Mesodermal cell (in vitro differentiated cells): ENCODE measurements at regions not wholly inside any gene's neighbourhood (a gene's known extent, or its start where the extent isn't known, plus 50 kb on each side); places are given as distances from the start of the nearest gene placed in this dataset.

Experiments
- H3K27ac ChIP-seq: 2 replicates; pipeline ENCODE4 v1.7.0; 2013; ENCODE audit warnings: mild to moderate bottlenecking, low read depth, low read length, moderate library complexity; ENCODE audit not compliant: severe bottlenecking
- H3K36me3 ChIP-seq: 2 replicates; pipeline ENCODE4 v1.7.1; 2013; ENCODE audit warnings: mild to moderate bottlenecking, low read length, moderate library complexity; ENCODE audit not compliant: control insufficient read depth, insufficient read depth
- H3K4me1 ChIP-seq: one replicate; pipeline ENCODE4 v1.7.1; 2013; ENCODE audit warnings: mild to moderate bottlenecking, low read length; ENCODE audit not compliant: insufficient read depth, control insufficient read depth, poor library complexity, severe bottlenecking
- H3K4me3 ChIP-seq: 2 replicates; pipeline ENCODE4 v1.7.0; 2013; ENCODE audit warnings: low read length, control low read depth, mild to moderate bottlenecking; ENCODE audit not compliant: insufficient read depth, poor library complexity, severe bottlenecking; ENCODE audit errors: extremely low read depth
- H3K9me3 ChIP-seq: 2 replicates; pipeline ENCODE4 v1.7.1; 2013; ENCODE audit warnings: mild to moderate bottlenecking, low read length, moderate library complexity; ENCODE audit not compliant: control insufficient read depth
- WGBS, 2 experiments: methylation state at CpG; one replicate each; pipeline ENCODE4 v1.1.5; 2013; ENCODE audit warnings: missing lambda C conversion rate in 2 of 2; ENCODE audit not compliant: insufficient coverage in 2 of 2; 5-methylcytosine and 5-hydroxymethylcytosine counted together

GRCh38 chr6:71408787-71409723, 120.4 kb downstream of the OGFRL1 start:
- Histone ChIP-seq H3K36me3 (peaks cover 40% of the 10 kb centered on the region), H3K4me1 (peaks cover 41% of the 10 kb centered on the region), H3K4me3 (no peak overlapping the region), H3K9me3 (no peaks in the 10 kb centered on the region), H3K27ac (no peak overlapping the region)
- WGBS, 2 experiments = no CpG with 5 or more reads among the region's 1 CpG

GRCh38 chr6:71410164-71410566, 121.6 kb downstream of the OGFRL1 start:
- 90 to 97% methylated on average over 2 to 3 of the region's 4 CpGs for WGBS, 2 experiments
- H3K36me3 ChIP-seq = peaks cover 46% of the 10 kb centered on the region
- H3K9me3 ChIP-seq = no peaks in the 10 kb centered on the region
- H3K4me3 ChIP-seq = no peak overlapping the region
- peaks cover 30% of the 10 kb centered on the region for H3K4me1 ChIP-seq
- no peak overlapping the region for H3K27ac ChIP-seq

- Histone ChIP-seq H3K4me1 (peaks cover 25% of the 10 kb centered on the region), H3K4me3 (no peak overlapping the region), H3K9me3 (no peaks in the 10 kb centered on the region), H3K27ac (no peak overlapping the region), H3K36me3 (peaks cover 51% of the 10 kb centered on the region)
- WGBS, 2 experiments = 80 to 100% methylated on average over 1 of the region's 1 CpG
Measured at GRCh38 chr6:71410681-71411080, 122.1 kb downstream of the OGFRL1 start.

GRCh38 chr6:71411882-71412281, 123.3 kb downstream of the OGFRL1 start:
- WGBS, 2 experiments = no CpG with 5 or more reads among the region's 1 CpG
- no peak overlapping the region for H3K27ac ChIP-seq
- H3K36me3 ChIP-seq = peaks cover 54% of the 10 kb centered on the region
- no peak overlapping the region for H3K4me3 ChIP-seq
- H3K9me3 ChIP-seq = no peaks in the 10 kb centered on the region
- peaks cover 13% of the 10 kb centered on the region for H3K4me1 ChIP-seq

DNA sequence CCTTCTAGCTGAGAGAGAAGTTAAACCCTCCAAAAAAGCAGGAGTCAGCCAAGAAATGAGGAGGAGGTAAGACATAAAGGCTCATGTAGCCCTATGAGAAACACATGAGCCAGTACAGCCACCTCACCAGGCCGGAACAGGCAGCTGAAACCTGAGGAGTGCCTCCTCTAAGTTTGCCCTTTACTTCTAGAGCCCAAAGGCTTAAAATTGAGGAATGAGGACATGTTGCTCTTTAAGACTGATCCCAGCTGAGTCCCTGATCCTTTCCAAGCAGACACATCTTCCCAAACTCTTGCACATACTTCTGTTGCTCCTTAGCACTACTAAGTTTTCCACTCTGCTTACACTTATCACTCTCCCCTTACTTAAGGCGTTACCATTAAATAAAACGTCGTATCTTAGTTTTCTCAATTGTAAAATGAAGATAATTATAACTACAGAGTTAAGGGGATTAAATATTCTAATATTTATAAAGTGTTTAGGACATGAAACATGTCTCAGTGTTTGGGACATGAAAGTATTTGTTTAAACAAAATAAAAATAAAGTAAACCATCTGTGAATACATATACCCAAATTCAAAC, 124.0 kb downstream of the OGFRL1 start:
- peaks cover 57% of the 10 kb centered on the region for H3K36me3 ChIP-seq
- 33% methylated on average over 1 of the region's 4 CpGs; no CpG with 5 or more reads in 1 of the 2 experiments for WGBS, 2 experiments

DNA sequence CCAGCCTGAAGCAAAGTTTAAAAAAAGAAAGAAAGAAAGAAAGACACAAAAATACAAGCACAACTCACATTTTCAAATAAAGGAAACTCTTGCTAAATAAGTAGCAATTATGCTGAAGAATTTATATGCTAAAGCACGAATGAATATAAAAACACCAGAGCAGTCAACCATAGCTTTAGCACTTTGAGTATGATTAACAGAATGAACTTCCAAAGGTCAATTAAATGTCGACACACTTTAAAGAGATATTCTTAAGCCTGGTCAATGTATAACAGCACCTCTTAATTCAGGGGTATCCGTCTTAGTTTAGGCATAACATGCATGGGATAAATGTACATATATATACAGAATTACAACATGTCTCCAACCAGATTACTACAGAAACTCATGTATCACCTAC, 125.9 kb downstream of the OGFRL1 start:
- H3K4me3 ChIP-seq = no peak overlapping the region
- 100% methylated on average over 1 of the region's 3 CpGs; no CpG with 5 or more reads in 1 of the 2 experiments for WGBS, 2 experiments
- peaks cover 11% of the 10 kb centered on the region for H3K4me1 ChIP-seq
- peaks cover 51% of the 10 kb centered on the region for H3K36me3 ChIP-seq
- no peak overlapping the region for H3K27ac ChIP-seq
- H3K9me3 ChIP-seq = no peaks in the 10 kb centered on the region

More for the DNA sequence above, 124.0 kb downstream of the OGFRL1 start:
- Histone ChIP-seq H3K4me3 (no peak overlapping the region), H3K9me3 (no peaks in the 10 kb centered on the region), H3K4me1 (peaks cover 7% of the 10 kb centered on the region), H3K27ac (no peak overlapping the region)

DNA sequence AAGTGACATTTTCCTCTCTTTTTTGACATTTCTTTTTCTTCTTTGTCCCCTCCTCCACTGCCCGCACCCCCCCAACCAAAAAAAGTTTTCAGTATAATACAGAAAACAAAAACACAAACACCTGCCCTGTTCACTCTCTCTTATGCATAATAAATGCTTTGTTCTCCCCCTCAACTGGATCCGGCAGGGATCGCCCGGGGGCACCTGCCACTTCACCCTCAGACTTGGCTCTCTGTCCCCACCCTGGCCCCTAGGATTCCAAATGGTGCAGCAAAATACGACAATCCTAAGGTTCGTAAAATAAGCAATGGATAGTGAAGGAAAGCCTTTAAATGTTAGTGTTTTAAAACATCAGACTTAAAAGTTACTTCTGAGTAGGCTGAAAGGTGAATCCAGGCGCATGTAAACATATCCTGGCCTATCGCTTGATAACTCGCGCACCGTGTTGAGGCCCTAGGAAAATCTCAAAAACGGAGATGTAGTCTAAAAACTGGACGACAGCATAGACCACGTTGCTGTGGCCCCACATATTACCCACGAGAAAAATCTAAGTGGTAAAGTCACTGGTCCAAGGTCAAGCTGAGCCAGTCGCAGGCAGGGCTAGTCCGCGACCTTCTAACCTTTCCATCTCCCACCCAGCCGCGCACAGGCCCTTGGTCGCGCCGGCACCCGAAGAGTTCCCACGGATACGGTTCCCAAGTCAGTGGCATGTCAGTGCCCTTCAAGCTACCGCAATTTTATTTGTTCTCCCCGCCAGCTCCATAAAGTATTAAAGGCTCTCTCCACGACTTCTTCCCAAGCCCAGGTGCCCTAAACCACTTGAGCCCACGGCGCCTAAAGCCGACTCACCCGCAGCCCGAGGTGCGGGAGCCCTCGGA, 130.8 kb downstream of the OGFRL1 start:
- H3K4me3 ChIP-seq = peak overlapping the region; percentile 82
- H3K4me1 ChIP-seq = peaks cover 6% of the 10 kb centered on the region
- 16 to 19% methylated on average over 22 to 32 of the region's 36 CpGs for WGBS, 2 experiments
- H3K36me3 ChIP-seq = peaks cover 31% of the 10 kb centered on the region
- peak overlapping the region; percentile 82 for H3K27ac ChIP-seq
- peaks cover 5% of the 10 kb centered on the region for H3K9me3 ChIP-seq

DNA sequence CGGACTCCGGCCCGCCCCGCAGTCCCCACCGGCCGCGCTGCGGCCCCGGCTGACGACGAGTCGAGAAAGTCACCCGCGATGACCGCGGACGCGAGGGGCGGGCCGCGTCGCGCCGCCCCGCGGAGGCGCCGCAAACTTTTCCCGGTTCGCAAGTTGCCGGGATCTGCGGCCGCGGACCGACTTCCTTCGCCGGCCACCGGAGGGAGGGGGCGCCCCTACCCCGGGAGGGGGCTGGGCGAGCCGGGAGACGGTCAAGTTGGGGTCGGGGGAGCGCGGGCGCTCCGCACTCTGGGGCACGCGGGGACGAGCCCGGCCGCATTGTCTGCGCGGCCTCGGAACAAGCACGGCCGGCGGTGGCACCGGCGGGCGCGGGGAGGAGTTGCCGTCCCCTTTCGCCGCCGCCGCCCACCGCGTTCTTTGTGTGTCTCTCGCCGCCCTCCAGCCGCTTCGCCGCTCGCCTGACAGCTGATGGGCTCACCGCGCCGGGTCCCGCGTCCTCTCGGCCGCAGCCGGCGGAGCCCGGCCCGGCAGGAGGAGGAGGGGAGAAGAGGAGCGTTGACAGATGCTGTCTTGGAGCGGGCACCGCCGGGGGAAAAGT, 131.6 kb downstream of the OGFRL1 start:
- Histone ChIP-seq H3K9me3 (peaks cover 5% of the 10 kb centered on the region), H3K4me3 (peak overlapping the region; percentile 82), H3K36me3 (peaks cover 26% of the 10 kb centered on the region), H3K4me1 (peaks cover 6% of the 10 kb centered on the region), H3K27ac (peak overlapping the region; percentile 82)
- WGBS, 2 experiments = 0 to 1% methylated on average over 52 to 58 of the region's 91 CpGs

GRCh38 chr6:71420693-71421328, 132.2 kb downstream of the OGFRL1 start:
- Histone ChIP-seq H3K4me3 (peak overlapping the region; percentile 82), H3K9me3 (peaks cover 5% of the 10 kb centered on the region), H3K27ac (peak overlapping the region; percentile 82), H3K4me1 (peaks cover 6% of the 10 kb centered on the region), H3K36me3 (peaks cover 19% of the 10 kb centered on the region)
- WGBS, 2 experiments = 21% methylated on average over 39 to 42 of the region's 46 CpGs

DNA sequence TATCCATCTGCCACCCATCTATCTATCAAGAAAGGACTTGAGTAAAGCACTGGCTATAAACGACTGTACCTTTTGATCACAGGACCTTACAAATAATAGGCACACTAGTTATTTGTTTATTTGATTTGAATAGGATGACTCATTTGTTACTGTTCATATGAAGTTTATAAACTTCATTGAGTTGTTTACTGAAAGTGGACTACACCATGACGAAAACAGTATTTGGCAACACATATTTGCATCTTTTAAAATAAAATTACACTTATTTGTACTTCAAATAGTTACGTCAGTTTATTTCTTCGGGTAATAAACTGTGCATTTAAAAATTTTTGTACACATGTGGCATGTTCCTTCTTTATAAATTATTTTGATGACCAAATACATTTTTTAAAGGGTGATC, 133.0 kb downstream of the OGFRL1 start:
- no peak overlapping the region for H3K27ac ChIP-seq
- H3K36me3 ChIP-seq = peaks cover 11% of the 10 kb centered on the region
- H3K4me1 ChIP-seq = peaks cover 6% of the 10 kb centered on the region
- no CpG with 5 or more reads among the region's 4 CpGs for WGBS, 2 experiments
- H3K4me3 ChIP-seq = no peak overlapping the region
- H3K9me3 ChIP-seq = peaks cover 5% of the 10 kb centered on the region
